Fibroblast of lung (primary cell): ENCODE measurements at regions not wholly inside any gene's neighbourhood (a gene's known extent, or its start where the extent isn't known, plus 50 kb on each side); places are given as distances from the start of the nearest gene placed in this dataset.

Experiments used
- DNase-seq, 2 donors: peaks; one replicate each; pipeline versions ENCODE4 v3.0.0 to v3.0.0-alpha.2; 2010; ENCODE audit warnings: low read depth in 2 of 2
- H2AFZ ChIP-seq: 2 replicates; pipeline ENCODE4 v1.5.1; 2012; ENCODE audit warnings: low read length, control low read depth, inconsistent platforms
- H3K27ac ChIP-seq: 2 replicates; pipeline ENCODE4 v1.5.1; 2011; ENCODE audit warnings: low read length, control low read depth; ENCODE audit not compliant: insufficient read depth
- H3K27me3 ChIP-seq: 2 replicates; pipeline ENCODE4 v1.5.1; 2011; ENCODE audit warnings: mild to moderate bottlenecking, low read length; ENCODE audit not compliant: control insufficient read depth, insufficient read depth
- H3K36me3 ChIP-seq: 2 replicates; pipeline ENCODE4 v1.5.1; 2011; ENCODE audit warnings: low read length; ENCODE audit not compliant: control insufficient read depth, insufficient read depth
- H3K4me1 ChIP-seq: 2 replicates; pipeline ENCODE4 v1.5.1; 2011; ENCODE audit warnings: low read length; ENCODE audit not compliant: control insufficient read depth, insufficient read depth; ENCODE audit errors: extremely low read depth
- H3K4me2 ChIP-seq: 2 replicates; pipeline ENCODE4 v1.5.1; 2011; ENCODE audit warnings: low read length, control low read depth; ENCODE audit not compliant: insufficient read depth; ENCODE audit errors: extremely low read depth
- H3K4me3 ChIP-seq, 4 experiments: fragments of 200-600 bp in 1 of 4; sonication (generic) in 1 of 4; replicated peaks in 1 of 4; 2 replicates each; pipeline ENCODE4 v1.5.1; 2011 to 2016; ENCODE audit warnings: low read length in 4 of 4, low read depth in 3 of 4, mild to moderate bottlenecking in 3 of 4, control low read depth in 2 of 4, inconsistent platforms in 1 of 4, mixed read lengths in 1 of 4; ENCODE audit not compliant: insufficient read depth in 1 of 4; ENCODE audit errors: control extremely low read depth in 1 of 4
- H3K79me2 ChIP-seq: 2 replicates; pipeline ENCODE4 v1.5.1; 2012; ENCODE audit warnings: mild to moderate bottlenecking, low read length, inconsistent platforms; ENCODE audit not compliant: control insufficient read depth, insufficient read depth
- H3K9ac ChIP-seq: 2 replicates; pipeline ENCODE4 v1.5.1; 2011; ENCODE audit warnings: mild to moderate bottlenecking, low read length, control low read depth; ENCODE audit not compliant: insufficient read depth
- H3K9me3 ChIP-seq: 2 replicates; pipeline ENCODE4 v1.5.1; 2012; ENCODE audit warnings: low read depth, low read length; ENCODE audit not compliant: control insufficient read depth, insufficient read depth
- H4K20me1 ChIP-seq: 2 replicates; pipeline ENCODE4 v1.5.1; 2011; ENCODE audit warnings: low read length; ENCODE audit not compliant: control insufficient read depth, insufficient read depth; ENCODE audit errors: extremely low read depth
- CTCF ChIP-seq, 2 donors: IDR thresholded peaks in 1 of 2; conservative IDR thresholded peaks in 1 of 2; 1 replicate in 1 of 2; 2 replicates in 1 of 2; pipeline ENCODE4 v1.5.1; 2011 to 2012; ENCODE audit warnings: low read length in 2 of 2, control low read depth in 1 of 2, inconsistent platforms in 1 of 2, low read depth in 1 of 2, mild to moderate bottlenecking in 1 of 2
- EZH2 ChIP-seq: IDR thresholded peaks from 2 replicates; pipeline ENCODE4 v1.5.1; 2012; ENCODE audit warnings: low read length, control low read depth, mild to moderate bottlenecking; ENCODE audit errors: missing control alignments

DNA sequence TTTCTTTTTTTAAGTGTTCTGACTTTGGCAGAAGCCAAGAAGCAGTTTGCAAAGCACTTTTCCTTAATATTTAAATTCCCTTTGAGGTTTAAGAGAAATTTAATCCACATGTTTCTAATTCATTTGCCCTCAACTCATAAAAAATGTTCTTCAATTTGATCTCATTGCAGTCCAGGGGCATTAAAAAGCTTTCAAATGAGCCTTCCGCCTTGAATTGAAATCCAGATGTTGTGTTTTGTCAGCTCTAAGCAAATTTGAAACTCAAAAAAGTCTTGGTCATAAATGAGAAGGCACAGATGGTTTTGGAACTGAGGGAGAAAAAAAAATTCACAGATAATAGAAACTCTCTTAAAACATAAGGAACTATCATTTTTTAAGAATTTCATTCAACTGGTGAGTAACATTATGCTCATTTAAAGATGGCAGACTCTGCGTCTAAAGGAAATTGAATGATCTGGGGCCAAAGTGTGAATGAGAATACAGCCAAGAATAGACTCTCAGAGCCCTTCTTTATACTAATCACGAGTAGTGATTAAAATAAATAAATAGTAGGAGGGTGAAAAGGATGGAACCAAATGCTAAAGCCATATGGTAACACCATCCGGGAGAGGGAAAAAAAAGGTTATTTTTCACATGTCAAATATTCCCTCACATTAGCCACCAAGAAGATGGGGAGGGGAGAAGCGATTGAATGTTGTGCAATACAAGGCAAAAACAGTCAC lies 1304.7 kb downstream of the CDH8 start:
- peak in 1 of 2 donors; percentile 7 for DNase-seq
- Histone ChIP-seq H3K4me1 (no peaks in the 10 kb centered on the region), H3K9ac (no peak overlapping the region), H3K9me3 (no peaks in the 10 kb centered on the region), H3K36me3 (no peaks in the 10 kb centered on the region), H3K79me2 (no peaks in the 10 kb centered on the region), H3K27me3 (no peaks in the 10 kb centered on the region), H3K27ac (no peak overlapping the region), H3K4me2 (no peak overlapping the region), H4K20me1 (no peaks in the 10 kb centered on the region), H2AFZ (no peak overlapping the region), H3K4me3 (no peak overlapping the region)
- TF ChIP-seq EZH2, result no peak
- TF ChIP-seq CTCF (conservative IDR thresholded peaks at IDR 0.05 in 1 of 2, IDR thresholded peaks at IDR 0.05 in 1 of 2; ENCODE audit: low read depth in 1 of 2, low read length in 2 of 2), result no peak

DNA sequence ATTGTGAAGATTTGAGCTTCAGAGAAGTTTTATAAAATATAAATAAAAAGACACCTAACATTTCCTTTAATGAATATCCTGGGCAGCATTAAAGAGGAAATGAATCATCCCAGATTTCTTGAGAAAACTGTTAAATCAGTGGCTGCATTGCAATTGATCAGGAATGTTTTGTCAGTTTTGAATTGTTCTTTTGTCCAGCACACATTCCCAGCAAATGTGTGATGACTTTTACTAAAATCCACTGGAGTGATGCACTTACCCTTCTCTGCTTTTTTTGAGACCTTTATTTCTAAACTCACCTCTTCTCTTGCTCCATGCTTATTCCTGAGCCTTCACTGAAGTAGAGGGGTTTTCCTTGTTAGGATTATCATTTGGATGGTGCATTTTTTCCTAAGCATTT lies 1307.2 kb downstream of the CDH8 start:
- no peak overlapping the region for H3K27ac ChIP-seq
- DNase-seq, result peak in 1 of 2 donors; percentile 71
- no peaks in the 10 kb centered on the region for H3K27me3 ChIP-seq
- no peak overlapping the region for H3K4me2 ChIP-seq
- H3K36me3 ChIP-seq, result no peaks in the 10 kb centered on the region
- TF ChIP-seq EZH2, result no peak
- no peak for TF ChIP-seq CTCF (conservative IDR thresholded peaks at IDR 0.05 in 1 of 2, IDR thresholded peaks at IDR 0.05 in 1 of 2; ENCODE audit: low read depth in 1 of 2, low read length in 2 of 2)
- H3K9ac ChIP-seq, result no peak overlapping the region
- no peaks in the 10 kb centered on the region for H4K20me1 ChIP-seq
- no peaks in the 10 kb centered on the region for H3K79me2 ChIP-seq
- no peaks in the 10 kb centered on the region for H3K9me3 ChIP-seq
- no peak overlapping the region for H2AFZ ChIP-seq
- H3K4me3 ChIP-seq, result no peak overlapping the region
- no peaks in the 10 kb centered on the region for H3K4me1 ChIP-seq

- no peaks in the 10 kb centered on the region for H3K27me3 ChIP-seq
- no peak overlapping the region for H3K4me2 ChIP-seq
- no peaks in the 10 kb centered on the region for H3K9me3 ChIP-seq
- H3K79me2 ChIP-seq, result no peaks in the 10 kb centered on the region
- no peaks in the 10 kb centered on the region for H4K20me1 ChIP-seq
- H3K27ac ChIP-seq, result no peak overlapping the region
- H2AFZ ChIP-seq, result no peak overlapping the region
- H3K4me3 ChIP-seq, result no peak overlapping the region
- H3K4me1 ChIP-seq, result no peaks in the 10 kb centered on the region
- no peak overlapping the region for H3K9ac ChIP-seq
- TF ChIP-seq EZH2, result no peak
- no peaks in the 10 kb centered on the region for H3K36me3 ChIP-seq
- DNase-seq, result peak in 1 of 2 donors; percentile 4
Observed at GRCh38 chr16:60727851-60728250, 1308.4 kb downstream of the CDH8 start.
